Loucy (cell line): ENCODE measurements at regions not wholly inside any gene's neighbourhood (a gene's known extent, or its start where the extent isn't known, plus 50 kb on each side); places are given as distances from the start of the nearest gene placed in this dataset.

Experiments
- CTCF ChIP-seq: fragments of 200-600 bp; sonication (generic); conservative IDR thresholded peaks from 2 replicates; pipeline ENCODE4 v1.5.1; 2014; ENCODE audit warnings: mild to moderate bottlenecking, antibody characterized with exemption, low read length
- EZH2phosphoT487 ChIP-seq: fragments of 200-600 bp; IDR thresholded peaks from 2 replicates; pipeline ENCODE4 v1.6.1; 2018; ENCODE audit warnings: antibody characterized with exemption, mild to moderate bottlenecking, moderate library complexity, borderline replicate concordance

- TF ChIP-seq EZH2phosphoT487 (no peak), CTCF (no peak)
These were observed 424.6 kb downstream of the SHQ1 start for GRCh38 chr3:72423643-72424042.
